ENCODE measurements at regions not wholly inside any gene's neighbourhood (a gene's known extent, or its start where the extent isn't known, plus 50 kb on each side); places are given as distances from the start of the nearest gene placed in this dataset.
"Not testable (repeated sequence)": the region's sequence is repeated elsewhere in the genome, so short reads cannot be mapped to it uniquely, and the experiment has no call there.

- no peak for DNase-seq (ENCODE audit: low spot score)
These were observed 146.8 kb upstream of the TMPRSS15 start for GRCh38 chr21:18550361-18550760.

- no peak for DNase-seq (ENCODE audit: low spot score)
These were observed 150.2 kb upstream of the TMPRSS15 start for GRCh38 chr21:18553786-18554185.

GRCh38 chr21:18567770-18568169 is 164.2 kb upstream of the TMPRSS15 start:
- DNase-seq (ENCODE audit: low spot score): not testable (repeated sequence)

GRCh38 chr21:18588001-18588662 is 184.5 kb upstream of the TMPRSS15 start:
- no peak for DNase-seq (ENCODE audit: low spot score)

GRCh38 chr21:18601146-18601545 is 197.6 kb upstream of the TMPRSS15 start:
- no peak for DNase-seq (ENCODE audit: low spot score)

GRCh38 chr21:18602711-18603110 is 199.1 kb upstream of the TMPRSS15 start:
- DNase-seq (ENCODE audit: low spot score): no peak

- no peak for DNase-seq (ENCODE audit: low spot score)
These were observed 199.7 kb upstream of the TMPRSS15 start for GRCh38 chr21:18603261-18603660.

GRCh38 chr21:18603980-18604379 is 200.4 kb upstream of the TMPRSS15 start:
- DNase-seq (ENCODE audit: low spot score): no peak

- DNase-seq (ENCODE audit: low spot score): no peak
These were observed 204.6 kb upstream of the TMPRSS15 start for GRCh38 chr21:18608226-18608625.

- DNase-seq (ENCODE audit: low spot score): no peak
These were observed 210.7 kb upstream of the TMPRSS15 start for GRCh38 chr21:18614303-18614702.

- no peak for DNase-seq (ENCODE audit: low spot score)
These were observed 213.7 kb upstream of the TMPRSS15 start for GRCh38 chr21:18617291-18617690.

GRCh38 chr21:18620436-18620835 is 216.9 kb upstream of the TMPRSS15 start:
- no peak for DNase-seq (ENCODE audit: low spot score)

GRCh38 chr21:18622383-18622782 is 218.8 kb upstream of the TMPRSS15 start:
- no peak for DNase-seq (ENCODE audit: low spot score)

- DNase-seq (ENCODE audit: low spot score): no peak
These were observed 226.9 kb upstream of the TMPRSS15 start for GRCh38 chr21:18630446-18630845.

GRCh38 chr21:18636897-18637296 is 233.3 kb upstream of the TMPRSS15 start:
- no peak for DNase-seq (ENCODE audit: low spot score)

- no peak for DNase-seq (ENCODE audit: low spot score)
These were observed 242.5 kb upstream of the TMPRSS15 start for GRCh38 chr21:18646116-18646515.

- DNase-seq (ENCODE audit: low spot score): no peak
These were observed 252.3 kb upstream of the TMPRSS15 start for GRCh38 chr21:18655931-18656330.

GRCh38 chr21:18661842-18662241 is 258.3 kb upstream of the TMPRSS15 start:
- no peak for DNase-seq (ENCODE audit: low spot score)

GRCh38 chr21:18663663-18664062 is 260.1 kb upstream of the TMPRSS15 start:
- DNase-seq (ENCODE audit: low spot score): no peak

GRCh38 chr21:18666725-18667124 is 263.1 kb upstream of the TMPRSS15 start:
- DNase-seq (ENCODE audit: low spot score): no peak

GRCh38 chr21:18673789-18674188 is 270.2 kb upstream of the TMPRSS15 start:
- no peak for DNase-seq (ENCODE audit: low spot score)

GRCh38 chr21:18677632-18678031 is 274.0 kb upstream of the TMPRSS15 start:
- no peak for DNase-seq (ENCODE audit: low spot score)

GRCh38 chr21:18705971-18706370 is 302.4 kb upstream of the TMPRSS15 start:
- no peak for DNase-seq (ENCODE audit: low spot score)

- DNase-seq (ENCODE audit: low spot score): no peak
These were observed 308.1 kb upstream of the TMPRSS15 start for GRCh38 chr21:18711662-18712061.
